Testis (tissue), 2 donors: ENCODE measurements at regions not wholly inside any gene's neighbourhood (a gene's known extent, or its start where the extent isn't known, plus 50 kb on each side); places are given as distances from the start of the nearest gene placed in this dataset.

Source experiments
- DNase-seq: peaks from one replicate; pipeline ENCODE4 v3.0.0-alpha.2; 2019
- H3K27ac ChIP-seq, 2 donors: fragments of 200-600 bp; sonication (generic); one replicate each; pipeline ENCODE4 v1.5.1; 2019
- H3K27me3 ChIP-seq: fragments of 200-600 bp; sonication (generic); one replicate; pipeline ENCODE4 v1.5.1; 2019
- H3K36me3 ChIP-seq: fragments of 200-600 bp; sonication (generic); one replicate; pipeline ENCODE4 v1.5.1; 2017; ENCODE audit warnings: low read depth; ENCODE audit errors: missing control alignments
- H3K4me1 ChIP-seq: fragments of 200-600 bp; sonication (generic); one replicate; pipeline ENCODE4 v1.5.1; 2019
- H3K4me3 ChIP-seq, 2 donors: fragments of 200-600 bp; sonication (generic); one replicate each; pipeline ENCODE4 v1.5.1; 2017 to 2019
- H3K9me3 ChIP-seq: fragments of 200-600 bp; sonication (generic); one replicate; pipeline ENCODE4 v1.5.1; 2017
- CTCF ChIP-seq, 3 experiments: fragments of 450-650 bp in 2 of 3; fragments of 200-600 bp in 1 of 3; sonication (generic) in 1 of 3; IDR thresholded peaks; one replicate each; pipeline ENCODE4 v1.5.1; 2016 to 2019; ENCODE audit warnings: antibody characterized with exemption in 3 of 3, mild to moderate bottlenecking in 2 of 3, moderate library complexity in 1 of 3
- POLR2A ChIP-seq: fragments of 450-650 bp; IDR thresholded peaks from one replicate; pipeline ENCODE4 v1.6.1; 2017; ENCODE audit warnings: antibody characterized with exemption, mild to moderate bottlenecking, moderate library complexity
- WGBS, 2 donors: methylation state at CpG; one replicate each; pipeline ENCODE4 v1.1.5; 2018; 5-methylcytosine and 5-hydroxymethylcytosine counted together
- intact Hi-C: fragments of 100-400 bp; cut with DNase I; formaldehyde crosslinking; loops from one replicate; pipeline ENCODE4 v1.15.1; 2023; ENCODE audit warnings: low total_unique reads

- Histone ChIP-seq H3K9me3 (no peaks in the 10 kb centered on the region), H3K27ac (no peak overlapping the region), H3K4me3 (no peak overlapping the region), H3K36me3 (no peaks in the 10 kb centered on the region), H3K27me3 (no peaks in the 10 kb centered on the region), H3K4me1 (no peaks in the 10 kb centered on the region)
- DNase-seq: no peak
- intact Hi-C loops: no loop called here
- TF ChIP-seq POLR2A (no peak), CTCF (IDR thresholded peaks at IDR 0.05) (no peak)
- WGBS, 2 donors: 90% methylated on average over 2 of the region's 2 CpGs
These were observed 78.0 kb upstream of the TNFSF18 start for GRCh38 chr1:173128742-173129141.

- Histone ChIP-seq H3K36me3 (no peaks in the 10 kb centered on the region), H3K27ac (no peak overlapping the region), H3K9me3 (no peaks in the 10 kb centered on the region), H3K4me3 (no peak overlapping the region), H3K27me3 (no peaks in the 10 kb centered on the region), H3K4me1 (no peaks in the 10 kb centered on the region)
- DNase-seq: no peak
- 88 to 93% methylated on average over 12 of the region's 12 CpGs for WGBS, 2 donors
- TF ChIP-seq POLR2A (no peak), CTCF (IDR thresholded peaks at IDR 0.05) (no peak)
- intact Hi-C loops: no loop called here
These were observed 76.9 kb upstream of the TNFSF18 start for GRCh38 chr1:173127369-173128307.

DNA sequence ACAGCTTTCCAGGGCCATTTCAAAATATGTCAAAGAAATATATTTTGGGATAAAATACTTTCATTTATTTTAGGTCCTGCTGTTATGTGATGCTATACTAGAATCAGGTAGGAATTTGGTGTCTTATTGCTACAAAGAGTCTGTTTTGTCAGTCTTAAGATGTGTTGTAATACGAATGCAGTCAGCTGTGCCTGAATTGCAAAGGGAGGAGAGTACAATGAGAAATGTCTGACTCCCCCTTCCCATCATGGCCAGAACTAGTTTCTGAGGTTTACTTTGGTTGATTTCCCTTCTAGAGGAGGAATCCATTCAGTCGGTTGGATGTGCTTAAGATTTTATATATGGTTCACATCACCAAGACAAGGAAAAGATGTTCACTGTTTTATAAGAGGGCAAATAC lies 75.7 kb upstream of the TNFSF18 start:
- no peaks in the 10 kb centered on the region for H3K27me3 ChIP-seq
- H3K27ac ChIP-seq: no peak overlapping the region
- no peaks in the 10 kb centered on the region for H3K9me3 ChIP-seq
- intact Hi-C loops: no loop called here
- H3K4me3 ChIP-seq: no peak overlapping the region
- TF ChIP-seq CTCF (IDR thresholded peaks at IDR 0.05): no peak
- WGBS, 2 donors: 62 to 64% methylated on average over 2 of the region's 2 CpGs
- no peaks in the 10 kb centered on the region for H3K36me3 ChIP-seq
- no peaks in the 10 kb centered on the region for H3K4me1 ChIP-seq
- no peak for DNase-seq

DNA sequence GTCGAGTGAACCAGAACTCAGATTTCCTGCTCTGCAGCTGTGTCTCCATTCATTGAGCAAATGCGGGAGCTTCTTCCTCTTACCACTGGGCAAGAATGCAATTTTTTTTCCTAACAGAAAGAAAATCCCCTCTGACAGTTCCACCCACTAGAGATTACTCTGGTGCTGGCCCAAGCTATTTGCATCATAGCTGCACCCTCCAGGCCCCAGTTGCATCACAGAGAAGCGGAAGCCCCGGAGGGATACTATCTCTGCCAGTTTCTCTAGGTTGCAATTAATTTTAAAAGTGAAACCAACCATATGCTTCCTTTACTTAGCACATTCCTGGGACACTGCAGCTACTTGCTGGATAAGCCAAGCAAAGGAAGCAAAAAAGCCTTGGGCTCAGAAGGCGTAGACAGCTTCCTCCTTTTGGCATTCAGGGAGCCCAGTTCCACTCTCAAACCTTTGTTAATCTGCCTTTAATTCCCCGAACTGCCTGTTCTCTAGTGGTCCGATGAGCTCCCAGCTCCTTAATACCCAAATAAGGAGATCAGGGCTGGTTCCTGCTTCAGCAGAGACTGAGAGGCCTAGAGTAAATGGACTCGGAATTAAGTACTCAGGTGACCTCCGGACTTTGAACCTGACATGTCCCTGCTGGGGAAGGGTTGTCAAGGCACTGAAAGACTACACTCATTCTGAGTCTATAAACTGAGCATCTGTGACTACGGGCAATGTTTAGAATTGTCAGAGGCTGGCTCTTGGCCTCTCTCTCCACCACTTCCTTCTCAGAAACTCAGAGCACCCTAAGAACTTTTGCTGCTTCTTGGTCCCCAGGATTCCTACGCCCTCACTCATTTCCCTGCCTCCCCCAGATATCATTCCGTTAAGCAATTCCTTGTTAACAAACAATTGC lies 72.5 kb upstream of the TNFSF18 start:
- TF ChIP-seq POLR2A (no peak), CTCF (IDR thresholded peaks at IDR 0.05) (no peak)
- Histone ChIP-seq H3K4me3 (no peak overlapping the region), H3K36me3 (no peaks in the 10 kb centered on the region), H3K9me3 (no peaks in the 10 kb centered on the region), H3K4me1 (no peaks in the 10 kb centered on the region), H3K27me3 (no peaks in the 10 kb centered on the region), H3K27ac (peak overlapping the region; percentile 3 to 62)
- intact Hi-C loops: no loop called here
- DNase-seq: peak; percentile 59
- 43 to 47% methylated on average over 12 of the region's 12 CpGs for WGBS, 2 donors
